Activated T-cell treated with anti-CD3 and anti-CD28 coated beads for 24 hours (primary cell): ENCODE measurements at regions not wholly inside any gene's neighbourhood (a gene's known extent, or its start where the extent isn't known, plus 50 kb on each side); places are given as distances from the start of the nearest gene placed in this dataset.

Experiments used
- DNase-seq: peaks from one replicate; pipeline ENCODE4 v3.0.0-alpha.2; 2020; ENCODE audit warnings: low read depth

GRCh38 chr5:163622799-163623198, 117.4 kb downstream of the MAT2B start:
- DNase-seq: no peak

- no peak for DNase-seq
Measured at GRCh38 chr5:163623524-163623923, 118.1 kb downstream of the MAT2B start.

- DNase-seq: no peak
Measured at GRCh38 chr5:163623986-163624385, 118.6 kb downstream of the MAT2B start.

GRCh38 chr5:163624431-163624830, 119.0 kb downstream of the MAT2B start:
- no peak for DNase-seq

- DNase-seq: no peak
Measured at GRCh38 chr5:163626904-163627434, 121.5 kb downstream of the MAT2B start.

- DNase-seq: no peak
Measured at GRCh38 chr5:163631856-163632255, 126.4 kb downstream of the MAT2B start.

GRCh38 chr5:163633926-163634460, 128.6 kb downstream of the MAT2B start:
- no peak for DNase-seq

- DNase-seq: no peak
Measured at GRCh38 chr5:163635631-163636030, 130.2 kb downstream of the MAT2B start.

- no peak for DNase-seq
Measured at GRCh38 chr5:163642904-163643303, 137.5 kb downstream of the MAT2B start.

GRCh38 chr5:163645421-163646416, 140.3 kb downstream of the MAT2B start:
- no peak for DNase-seq

GRCh38 chr5:163649514-163649913, 144.1 kb downstream of the MAT2B start:
- DNase-seq: no peak

- no peak for DNase-seq
Measured at GRCh38 chr5:163653526-163653925, 148.1 kb downstream of the MAT2B start.

- DNase-seq: no peak
Measured at GRCh38 chr5:163658702-163659567, 153.5 kb downstream of the MAT2B start.

GRCh38 chr5:163659568-163659902, 154.1 kb downstream of the MAT2B start:
- no peak for DNase-seq

- no peak for DNase-seq
Measured at GRCh38 chr5:163660486-163660885, 155.1 kb downstream of the MAT2B start.

- DNase-seq: no peak
Measured at GRCh38 chr5:163661360-163661759, 155.9 kb downstream of the MAT2B start.

- no peak for DNase-seq
Measured at GRCh38 chr5:163670036-163670435, 164.6 kb downstream of the MAT2B start.

- DNase-seq: no peak
Measured at GRCh38 chr5:163677092-163677491, 171.7 kb downstream of the MAT2B start.

- no peak for DNase-seq
Measured at GRCh38 chr5:163682234-163682633, 176.8 kb downstream of the MAT2B start.

GRCh38 chr5:163687414-163687813, 182.0 kb downstream of the MAT2B start:
- DNase-seq: no peak

GRCh38 chr5:163692091-163692490, 186.7 kb downstream of the MAT2B start:
- no peak for DNase-seq

- DNase-seq: no peak
Measured at GRCh38 chr5:163695830-163696578, 190.6 kb downstream of the MAT2B start.
